RWPE1 (cell line): ENCODE measurements at regions not wholly inside any gene's neighbourhood (a gene's known extent, or its start where the extent isn't known, plus 50 kb on each side); places are given as distances from the start of the nearest gene placed in this dataset.
A peak's percentile ranks its signal among the peaks of the same experiment; 100 is the strongest.
"Not testable (repeated sequence)": the region's sequence is repeated elsewhere in the genome, so short reads cannot be mapped to it uniquely, and the experiment has no call there.

Source experiments
- CTCF ChIA-PET: fragments of 350-600 bp; sonication (Branson Sonifier 250); formaldehyde crosslinking; extraction: SDS; loops from one replicate; lab custom pipeline; 2021; lab: Yijun Ruan, JAX
- POLR2A ChIA-PET: fragments of 400-600 bp; formaldehyde crosslinking; extraction: SDS; loops from one replicate; lab custom pipeline; 2020; ENCODE audit warnings: antibody characterized with exemption; ENCODE audit not compliant: low non-redundant PET; lab: Yijun Ruan, JAX
- DNase-seq: peaks from one replicate; pipeline ENCODE4 v3.0.0; 2012; ENCODE audit warnings: low spot score
- H3K27ac ChIP-seq: fragments of 450-650 bp; 2 replicates; pipeline ENCODE4 v1.5.1; 2017
- CTCF ChIP-seq: fragments of 450-650 bp; conservative IDR thresholded peaks from 2 replicates; pipeline ENCODE4 v1.5.1; 2017; ENCODE audit warnings: low read depth, mild to moderate bottlenecking

GRCh38 chr5:173395933-173396308 is 67.7 kb upstream of the STC2 start:
- TF ChIP-seq CTCF, result no peak
- DNase-seq, result no peak
- POLR2A ChIA-PET, result no interaction called here
- H3K27ac ChIP-seq, result no peak overlapping the region
- CTCF ChIA-PET, result no interaction called here

GRCh38 chr5:173395257-173395932 is 67.2 kb upstream of the STC2 start:
- no peak for TF ChIP-seq CTCF
- no peak overlapping the region for H3K27ac ChIP-seq
- CTCF ChIA-PET, result no interaction called here
- POLR2A ChIA-PET, result no interaction called here
- peak; percentile 43 for DNase-seq

DNA sequence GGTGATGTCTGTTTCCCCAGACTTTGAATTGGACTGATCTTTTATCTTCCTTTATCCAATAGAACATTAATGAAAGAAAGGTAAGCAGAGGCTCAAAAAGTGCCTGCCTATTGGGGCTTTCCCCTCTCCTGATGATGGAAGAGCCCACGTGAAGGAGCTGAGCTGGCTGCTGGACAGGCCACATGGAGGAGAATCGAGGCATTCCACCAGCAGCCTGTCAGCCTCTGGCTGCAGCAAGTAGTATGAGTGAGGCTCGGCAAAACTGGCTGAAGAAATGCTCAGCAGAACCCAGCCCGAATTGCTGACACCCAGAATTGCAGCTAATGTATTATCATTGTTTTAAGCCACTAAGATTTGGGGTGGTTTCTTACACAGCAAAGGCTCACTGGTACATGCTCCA is 66.5 kb upstream of the STC2 start:
- POLR2A ChIA-PET, result no interaction called here
- CTCF ChIA-PET, result no interaction called here
- H3K27ac ChIP-seq, result no peak overlapping the region
- TF ChIP-seq CTCF, result no peak
- no peak for DNase-seq

DNA sequence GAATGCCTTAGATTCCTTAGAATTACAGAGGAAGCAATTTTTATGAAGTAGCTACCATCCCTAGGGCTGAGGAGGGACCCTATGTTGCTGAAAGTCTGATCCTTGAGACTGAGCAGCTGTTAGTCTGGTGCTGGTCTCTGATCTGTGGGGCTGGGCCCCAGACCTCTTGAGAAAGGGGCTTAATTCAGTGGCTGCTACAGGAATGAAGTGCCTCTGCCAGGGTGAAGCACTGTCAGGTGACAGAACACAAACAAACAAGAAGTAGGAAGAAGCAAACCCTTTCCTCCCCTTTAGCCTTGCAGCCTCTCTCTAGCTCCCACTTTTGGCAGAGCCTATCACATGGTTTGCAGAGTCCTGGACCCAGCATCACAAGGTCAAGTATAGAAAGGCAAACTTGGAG is 64.0 kb upstream of the STC2 start:
- ChIA-PET CTCF (no interaction called here), POLR2A (no interaction called here)
- no peak overlapping the region for H3K27ac ChIP-seq
- no peak for DNase-seq
- no peak for TF ChIP-seq CTCF

- TF ChIP-seq CTCF, result no peak
- DNase-seq, result no peak
- POLR2A ChIA-PET, result no interaction called here
- no peak overlapping the region for H3K27ac ChIP-seq
- CTCF ChIA-PET, result no interaction called here
Observed at GRCh38 chr5:173391031-173391430, 62.8 kb upstream of the STC2 start.

GRCh38 chr5:173387293-173387692 is 59.1 kb upstream of the STC2 start:
- POLR2A ChIA-PET, DNase-seq, H3K27ac ChIP-seq: not testable (repeated sequence)
- CTCF ChIA-PET, result interaction anchor here (0.6 kb wide), 1 partner anchor 248 kb away, joined by 5 read pairs; no protein-coding TSS in a partner anchor

- ChIA-PET CTCF (interaction anchor here (0.6 kb wide), 2 partner anchors 13 to 42 kb away, joined by 3 to 4 read pairs; no protein-coding TSS in a partner anchor), POLR2A (no interaction called here)
- TF ChIP-seq CTCF, result no peak
- no peak overlapping the region for H3K27ac ChIP-seq
- DNase-seq, result peak; percentile 40
Observed at GRCh38 chr5:173385832-173386360, 57.7 kb upstream of the STC2 start.
